ENCODE measurements at regions not wholly inside any gene's neighbourhood (a gene's known extent, or its start where the extent isn't known, plus 50 kb on each side); places are given as distances from the start of the nearest gene placed in this dataset.

GRCh38 chr19:20313894-20314293, 146.9 kb downstream of the ZNF486 start:
- TF ChIP-seq CTCF (IDR thresholded peaks at IDR 0.05; ENCODE audit: low read length) (no peak), EZH2 (IDR thresholded peaks at IDR 0.05; ENCODE audit: borderline replicate concordance, low read length) (no peak)
